OCI-LY1 (cell line): ENCODE measurements at regions not wholly inside any gene's neighbourhood (a gene's known extent, or its start where the extent isn't known, plus 50 kb on each side); places are given as distances from the start of the nearest gene placed in this dataset.

Source experiments
- H2AFZ ChIP-seq: fragments of 200-600 bp; sonication (generic), shearing (Covaris generic); 2 replicates; pipeline ENCODE4 v1.6.0; 2014; ENCODE audit warnings: antibody characterized with exemption, mild to moderate bottlenecking, low read length
- H3F3A ChIP-seq: fragments of 200-600 bp; sonication (generic), shearing (Covaris generic); 2 replicates; pipeline ENCODE4 v1.6.0; 2014; ENCODE audit warnings: mild to moderate bottlenecking, antibody characterized with exemption, low read length, moderate library complexity; ENCODE audit not compliant: insufficient read depth
- H3K27ac ChIP-seq: fragments of 200-600 bp; sonication (generic); 2 replicates; pipeline ENCODE4 v1.5.1; 2014; ENCODE audit warnings: low read length, mixed run types, mild to moderate bottlenecking, low read depth; ENCODE audit not compliant: poor library complexity, severe bottlenecking
- H3K27me3 ChIP-seq: fragments of 200-600 bp; sonication (generic); 2 replicates; pipeline ENCODE4 v1.6.0; 2014; ENCODE audit warnings: antibody characterized with exemption, mild to moderate bottlenecking, low read length, moderate library complexity; ENCODE audit not compliant: insufficient read depth
- H3K36me3 ChIP-seq: fragments of 200-600 bp; sonication (generic); 2 replicates; pipeline ENCODE4 v1.6.1; 2014; ENCODE audit warnings: mild to moderate bottlenecking, antibody characterized with exemption, low read length, moderate library complexity, mixed read lengths; ENCODE audit not compliant: insufficient read depth
- H3K4me1 ChIP-seq: fragments of 200-600 bp; sonication (generic); 2 replicates; pipeline ENCODE4 v1.5.1; 2014; ENCODE audit warnings: mild to moderate bottlenecking, low read length, moderate library complexity; ENCODE audit not compliant: insufficient read depth, severe bottlenecking
- H3K4me2 ChIP-seq: fragments of 200-600 bp; sonication (generic), shearing (Covaris generic); 2 replicates; pipeline ENCODE4 v1.6.1; 2014; ENCODE audit warnings: low read length
- H3K4me3 ChIP-seq: fragments of 200-600 bp; sonication (generic); 2 replicates; pipeline ENCODE4 v1.5.1; 2014; ENCODE audit warnings: low read length, low read depth, mild to moderate bottlenecking, mixed read lengths; ENCODE audit not compliant: poor library complexity, severe bottlenecking
- H3K79me2 ChIP-seq: fragments of 200-600 bp; shearing (Covaris generic); 2 replicates; pipeline ENCODE4 v1.6.1; 2016; ENCODE audit warnings: mixed run types, low read length, mixed read lengths; ENCODE audit not compliant: insufficient read depth
- H3K9ac ChIP-seq: fragments of 200-600 bp; sonication (generic), shearing (Covaris generic); 2 replicates; pipeline ENCODE4 v1.6.1; 2014; ENCODE audit warnings: mild to moderate bottlenecking, low read length, mixed read lengths
- H3K9me2 ChIP-seq: fragments of 200-600 bp; sonication (generic), shearing (Covaris generic); 2 replicates; pipeline ENCODE4 v1.6.1; 2014; ENCODE audit warnings: low read depth, mild to moderate bottlenecking, low read length, mixed read lengths
- H3K9me3 ChIP-seq: fragments of 200-600 bp; shearing (Covaris generic); 2 replicates; pipeline ENCODE4 v1.6.1; 2014; ENCODE audit warnings: low read length, mixed read lengths
- H4K20me1 ChIP-seq: fragments of 200-600 bp; sonication (generic), shearing (Covaris generic); 2 replicates; pipeline ENCODE4 v1.6.0; 2016; ENCODE audit warnings: mild to moderate bottlenecking, low read length; ENCODE audit not compliant: insufficient read depth
- EZH2 ChIP-seq: fragments of 200-600 bp; sonication (generic), shearing (Covaris generic); IDR thresholded peaks from 2 replicates; pipeline ENCODE4 v1.8.0; 2017; ENCODE audit warnings: borderline replicate concordance, mixed run types, mild to moderate bottlenecking, antibody characterized with exemption, low read length, moderate library complexity, mixed read lengths
- TF ChIP-seq, protein P1 (sequence below): fragments of 200-600 bp; sonication (generic), shearing (Covaris generic); IDR thresholded peaks from 2 replicates; pipeline ENCODE4 v1.5.1; 2017; ENCODE audit warnings: mild to moderate bottlenecking, antibody characterized with exemption, low read length, moderate library complexity, mixed read lengths

DNA sequence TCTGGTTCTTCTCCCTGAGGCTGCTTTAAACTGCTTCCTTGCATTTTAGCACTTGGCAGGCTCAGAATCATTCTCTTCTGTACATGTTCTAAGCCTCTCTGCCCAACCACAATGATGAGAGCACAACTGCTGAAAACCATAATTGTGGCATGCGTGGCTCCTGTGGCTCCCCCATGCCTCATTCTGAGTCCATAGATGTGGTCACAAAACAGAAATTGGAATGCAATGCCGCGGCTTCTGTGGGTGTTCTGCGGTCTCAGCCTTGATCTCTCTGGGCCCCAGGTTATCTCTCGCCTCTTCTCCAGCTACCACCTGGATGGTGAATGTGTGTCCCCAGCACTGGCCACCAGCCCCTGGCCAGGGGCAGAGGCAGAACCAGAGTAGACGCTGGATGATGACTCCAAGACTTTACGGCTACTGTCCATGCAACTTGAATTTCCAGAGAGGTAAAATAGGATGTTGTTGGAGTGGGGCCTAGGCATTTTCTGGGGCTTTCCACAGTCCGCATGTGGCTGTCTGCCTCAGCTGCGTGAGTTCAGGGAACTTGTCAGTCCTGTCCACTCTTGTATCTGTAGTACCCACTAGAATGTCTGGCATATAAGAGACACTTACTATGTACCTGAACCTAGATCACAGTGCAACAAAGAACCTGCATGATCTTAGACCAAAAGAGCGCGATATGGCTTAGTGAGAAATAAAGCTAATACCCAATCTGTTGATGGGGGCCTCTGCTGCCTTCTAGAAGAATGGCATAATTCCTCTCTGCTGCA lies 52.4 kb upstream of the ADRB1 start:
- Histone ChIP-seq H3K36me3 (no peaks in the 10 kb centered on the region), H3K79me2 (no peaks in the 10 kb centered on the region), H2AFZ (no peak overlapping the region), H4K20me1 (no peaks in the 10 kb centered on the region), H3K9me2 (no peaks in the 10 kb centered on the region), H3K9me3 (no peaks in the 10 kb centered on the region), H3F3A (no peaks in the 10 kb centered on the region), H3K9ac (no peak overlapping the region), H3K27ac (no peak overlapping the region), H3K4me2 (no peak overlapping the region), H3K4me1 (no peaks in the 10 kb centered on the region), H3K27me3 (peaks cover 12% of the 10 kb centered on the region; the same call in 1 of the 2 replicates), H3K4me3 (no peak overlapping the region)
- TF ChIP-seq, protein P1, sequence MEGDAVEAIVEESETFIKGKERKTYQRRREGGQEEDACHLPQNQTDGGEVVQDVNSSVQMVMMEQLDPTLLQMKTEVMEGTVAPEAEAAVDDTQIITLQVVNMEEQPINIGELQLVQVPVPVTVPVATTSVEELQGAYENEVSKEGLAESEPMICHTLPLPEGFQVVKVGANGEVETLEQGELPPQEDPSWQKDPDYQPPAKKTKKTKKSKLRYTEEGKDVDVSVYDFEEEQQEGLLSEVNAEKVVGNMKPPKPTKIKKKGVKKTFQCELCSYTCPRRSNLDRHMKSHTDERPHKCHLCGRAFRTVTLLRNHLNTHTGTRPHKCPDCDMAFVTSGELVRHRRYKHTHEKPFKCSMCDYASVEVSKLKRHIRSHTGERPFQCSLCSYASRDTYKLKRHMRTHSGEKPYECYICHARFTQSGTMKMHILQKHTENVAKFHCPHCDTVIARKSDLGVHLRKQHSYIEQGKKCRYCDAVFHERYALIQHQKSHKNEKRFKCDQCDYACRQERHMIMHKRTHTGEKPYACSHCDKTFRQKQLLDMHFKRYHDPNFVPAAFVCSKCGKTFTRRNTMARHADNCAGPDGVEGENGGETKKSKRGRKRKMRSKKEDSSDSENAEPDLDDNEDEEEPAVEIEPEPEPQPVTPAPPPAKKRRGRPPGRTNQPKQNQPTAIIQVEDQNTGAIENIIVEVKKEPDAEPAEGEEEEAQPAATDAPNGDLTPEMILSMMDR: no peak

DNA sequence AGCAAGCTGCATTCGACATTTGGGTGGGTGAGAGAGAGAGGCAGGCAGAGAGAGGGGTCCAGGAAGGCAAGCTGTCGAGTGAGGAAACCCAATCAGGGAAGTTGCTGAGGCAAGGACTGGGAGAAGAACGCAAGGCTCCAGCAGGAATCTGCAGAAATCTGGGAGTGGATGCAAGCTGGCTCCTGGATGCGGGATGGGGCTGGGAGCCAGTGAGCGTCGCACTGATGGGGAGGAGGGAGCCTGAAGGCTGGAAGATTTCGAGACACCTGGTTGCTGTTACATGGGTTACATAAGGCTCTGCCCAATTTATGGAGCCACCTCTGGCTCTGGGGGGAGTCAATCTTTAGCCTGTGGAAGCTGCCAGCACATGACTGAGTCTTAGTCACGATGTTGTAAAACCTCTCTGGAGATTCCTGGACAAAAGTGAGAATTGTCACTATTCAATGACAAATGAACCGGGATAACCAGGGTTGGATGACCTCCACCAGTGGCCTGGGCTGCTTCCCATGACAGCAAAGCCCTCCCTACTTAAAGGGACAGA lies 51.1 kb upstream of the ADRB1 start:
- Histone ChIP-seq H4K20me1 (no peaks in the 10 kb centered on the region), H3K36me3 (no peaks in the 10 kb centered on the region), H3F3A (no peaks in the 10 kb centered on the region), H3K9me2 (no peaks in the 10 kb centered on the region), H3K27me3 (0 out of 2 replicates have a peak, but pooled peaks cover 2% of the 10 kb centered on the region), H3K9ac (no peak overlapping the region), H2AFZ (no peak overlapping the region), H3K27ac (no peak overlapping the region), H3K4me2 (no peak overlapping the region), H3K4me3 (no peak overlapping the region), H3K79me2 (no peaks in the 10 kb centered on the region), H3K9me3 (no peaks in the 10 kb centered on the region), H3K4me1 (no peaks in the 10 kb centered on the region)
- no peak for TF ChIP-seq EZH2
- TF ChIP-seq, protein P1: no peak

DNA sequence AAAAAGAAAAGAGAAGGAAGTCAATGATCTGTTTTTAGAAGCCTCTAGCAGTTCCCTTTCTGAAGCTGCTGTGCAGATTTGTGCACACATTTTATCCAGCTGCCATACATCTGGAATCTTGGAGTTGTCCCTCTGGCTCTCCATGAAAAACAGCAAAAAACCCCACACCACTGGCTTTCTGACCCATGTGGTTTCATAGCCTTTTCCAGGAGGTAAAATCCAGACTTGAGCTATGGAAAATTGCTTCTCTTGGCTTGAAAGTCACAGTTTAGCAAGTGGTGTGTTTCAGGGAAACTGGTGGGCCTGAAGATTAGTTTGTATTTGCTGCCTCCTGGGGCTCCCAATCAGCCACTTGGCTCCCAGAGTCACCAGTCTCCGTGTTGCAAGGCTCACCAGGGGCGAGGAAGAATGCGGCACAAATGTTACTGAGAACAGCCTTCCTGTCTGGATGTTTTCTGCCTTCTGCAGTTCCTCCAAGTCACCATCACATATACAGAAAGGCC lies 50.1 kb upstream of the ADRB1 start:
- TF ChIP-seq, protein P1: no peak
- Histone ChIP-seq H3K9ac (no peak overlapping the region), H3K4me2 (no peak overlapping the region), H3K27ac (no peak overlapping the region), H3K4me3 (no peak overlapping the region), H3K36me3 (no peaks in the 10 kb centered on the region), H3K27me3 (no peaks in the 10 kb centered on the region), H3F3A (no peaks in the 10 kb centered on the region), H3K79me2 (no peaks in the 10 kb centered on the region), H4K20me1 (no peaks in the 10 kb centered on the region), H2AFZ (no peak overlapping the region), H3K9me2 (no peaks in the 10 kb centered on the region), H3K4me1 (no peaks in the 10 kb centered on the region), H3K9me3 (no peaks in the 10 kb centered on the region)
